Neutrophil (primary cell): ENCODE measurements at regions not wholly inside any gene's neighbourhood (a gene's known extent, or its start where the extent isn't known, plus 50 kb on each side); places are given as distances from the start of the nearest gene placed in this dataset.
A peak's percentile ranks its signal among the peaks of the same experiment; 100 is the strongest.
"Not testable (repeated sequence)": the region's sequence is repeated elsewhere in the genome, so short reads cannot be mapped to it uniquely, and the experiment has no call there.

ENCODE experiments used
- H3K27ac ChIP-seq: fragments of 200-600 bp; sonication (generic); 2 replicates; pipeline ENCODE4 v1.5.1; 2016; ENCODE audit warnings: mild to moderate bottlenecking, moderate library complexity
- H3K27me3 ChIP-seq: fragments of 200-600 bp; sonication (generic); 2 replicates; pipeline ENCODE4 v1.6.0; 2016; ENCODE audit warnings: mild to moderate bottlenecking
- H3K36me3 ChIP-seq: fragments of 200-600 bp; sonication (generic); 2 replicates; pipeline ENCODE4 v1.5.1; 2017
- H3K4me1 ChIP-seq, 2 experiments: fragments of 200-600 bp in 1 of 2; sonication (generic) in 1 of 2; 1 replicate in 1 of 2; 2 replicates in 1 of 2; pipeline versions ENCODE4 v1.5.1 to v1.6.1; 2013 to 2016; ENCODE audit warnings: low read depth in 1 of 2, low read length in 1 of 2, mild to moderate bottlenecking in 1 of 2, moderate library complexity in 1 of 2; ENCODE audit not compliant: control insufficient read depth in 1 of 2, insufficient read depth in 1 of 2
- H3K4me3 ChIP-seq, 2 experiments: fragments of 200-600 bp in 1 of 2; sonication (generic) in 1 of 2; 1 replicate in 1 of 2; 2 replicates in 1 of 2; pipeline ENCODE4 v1.5.1; 2013 to 2016; ENCODE audit warnings: low read depth in 1 of 2, low read length in 1 of 2, mild to moderate bottlenecking in 1 of 2, moderate library complexity in 1 of 2
- H3K9me3 ChIP-seq: fragments of 200-600 bp; sonication (generic); 2 replicates; pipeline ENCODE4 v1.5.1; 2016

DNA sequence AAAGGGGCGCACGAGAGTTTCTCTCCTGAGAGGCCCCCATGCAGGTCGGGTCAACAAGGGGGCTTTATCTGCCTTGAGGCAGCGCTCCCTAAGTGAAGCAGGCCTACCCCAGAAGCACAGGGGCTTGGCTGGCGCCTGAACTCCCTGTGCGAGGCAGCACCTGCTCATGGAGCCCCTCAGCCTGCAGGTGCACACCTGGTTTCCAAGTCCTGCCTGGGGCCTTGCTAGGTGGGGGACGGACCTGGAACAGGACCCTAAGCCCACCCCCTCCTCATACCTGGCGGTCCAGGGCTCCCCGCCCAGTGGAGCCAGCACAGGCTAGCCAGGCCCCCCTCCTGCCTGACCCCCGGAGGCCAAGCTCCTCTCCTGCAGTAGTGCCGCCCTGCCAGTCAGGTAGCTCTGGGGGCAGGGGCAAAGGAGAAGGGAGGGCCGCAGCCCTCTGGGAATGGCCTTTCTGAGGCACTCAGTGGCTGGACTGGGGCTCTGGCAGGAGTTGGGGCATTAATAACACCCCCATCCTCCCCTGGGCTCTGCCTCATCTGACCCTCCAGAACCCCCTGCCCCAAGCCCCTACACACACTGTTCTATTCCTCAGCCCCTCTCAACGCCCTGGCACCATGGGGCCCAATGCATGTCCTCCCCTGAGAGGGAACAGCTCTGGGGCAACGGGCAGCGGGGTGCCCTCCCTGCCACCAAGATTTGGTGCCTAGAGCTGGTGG lies 137.9 kb upstream of the PTPN20 start:
- not testable (repeated sequence) for H3K4me1 ChIP-seq, H3K4me3 ChIP-seq, H3K27me3 ChIP-seq, H3K27ac ChIP-seq, H3K36me3 ChIP-seq, H3K9me3 ChIP-seq

DNA sequence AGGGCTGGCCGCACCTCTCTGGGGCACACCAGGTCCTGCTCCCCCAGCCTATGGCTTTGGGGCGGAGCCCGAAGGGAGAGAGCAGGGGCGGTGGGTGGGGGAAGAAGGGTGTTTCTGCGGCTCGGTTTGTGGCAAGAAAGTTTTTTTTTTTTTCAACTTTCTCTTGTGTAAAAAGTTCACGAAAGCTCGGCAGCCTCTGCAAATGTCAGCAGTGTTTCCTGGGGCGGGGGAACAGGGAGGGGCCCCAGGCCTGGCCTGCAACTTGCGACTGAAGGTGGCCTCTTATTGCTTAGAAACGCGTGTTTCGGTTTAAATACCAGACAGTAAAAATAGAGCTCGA lies 137.4 kb upstream of the PTPN20 start:
- H3K36me3 ChIP-seq, H3K4me1 ChIP-seq, H3K4me3 ChIP-seq, H3K27ac ChIP-seq, H3K9me3 ChIP-seq, H3K27me3 ChIP-seq: not testable (repeated sequence)

DNA sequence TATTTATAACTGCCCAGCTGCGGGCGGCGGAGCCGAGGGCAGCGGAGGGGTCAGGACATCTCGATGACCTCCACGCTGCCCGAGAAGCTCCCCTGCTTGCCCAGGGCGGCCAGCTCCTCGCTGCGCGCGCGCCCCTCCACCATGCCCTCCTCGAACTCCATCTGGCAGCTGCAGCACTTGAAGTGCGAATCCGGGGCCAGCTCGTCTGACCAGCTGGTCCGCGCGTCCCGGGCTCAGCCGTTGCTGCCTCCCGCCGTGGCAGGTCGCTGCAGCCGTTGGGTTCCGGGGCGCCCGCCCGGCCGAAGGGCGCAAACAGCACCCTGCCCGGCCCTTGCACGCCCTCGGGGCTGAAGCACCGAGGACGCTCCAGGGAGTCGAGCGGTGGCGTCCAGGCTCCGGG lies 136.9 kb upstream of the PTPN20 start:
- H3K27ac ChIP-seq, H3K27me3 ChIP-seq, H3K4me1 ChIP-seq, H3K36me3 ChIP-seq, H3K4me3 ChIP-seq, H3K9me3 ChIP-seq: not testable (repeated sequence)

DNA sequence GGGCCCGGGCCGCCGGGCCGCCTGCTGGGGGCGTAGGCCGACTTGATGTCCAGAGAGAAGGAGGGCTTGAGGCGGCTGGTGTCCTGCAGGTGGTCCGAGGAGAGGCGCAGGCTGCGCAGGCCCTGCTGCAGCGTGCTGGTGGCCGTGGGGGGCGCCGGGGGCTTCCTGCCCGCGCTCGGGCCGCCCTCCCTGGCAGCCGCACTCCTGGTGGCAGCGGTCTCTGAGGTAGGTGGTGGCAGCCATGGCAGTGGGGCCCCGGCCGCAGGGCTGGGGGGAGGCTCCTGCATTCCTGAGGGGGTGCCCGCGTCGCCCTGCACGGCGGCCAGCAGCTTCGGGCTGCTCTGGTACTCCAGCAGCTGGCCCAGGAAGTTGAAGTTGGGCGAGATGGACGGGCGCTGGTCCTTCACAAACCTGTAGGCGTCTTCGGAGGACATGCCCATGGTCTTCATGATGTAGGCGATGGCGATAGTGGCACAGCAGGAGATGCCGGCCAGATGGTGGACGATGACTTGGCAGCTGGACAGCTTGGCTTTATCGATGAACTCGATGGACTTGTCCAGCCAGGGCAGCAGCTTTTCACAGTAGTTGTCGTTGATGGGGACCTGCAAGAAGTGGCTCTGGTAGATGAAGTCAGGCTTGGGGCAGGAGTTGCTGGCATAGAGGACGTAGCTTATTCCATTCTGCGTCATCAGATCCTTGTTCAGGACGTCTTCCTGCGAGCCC lies 136.1 kb upstream of the PTPN20 start:
- H3K27ac ChIP-seq, H3K4me1 ChIP-seq, H3K4me3 ChIP-seq, H3K9me3 ChIP-seq, H3K27me3 ChIP-seq, H3K36me3 ChIP-seq: not testable (repeated sequence)

DNA sequence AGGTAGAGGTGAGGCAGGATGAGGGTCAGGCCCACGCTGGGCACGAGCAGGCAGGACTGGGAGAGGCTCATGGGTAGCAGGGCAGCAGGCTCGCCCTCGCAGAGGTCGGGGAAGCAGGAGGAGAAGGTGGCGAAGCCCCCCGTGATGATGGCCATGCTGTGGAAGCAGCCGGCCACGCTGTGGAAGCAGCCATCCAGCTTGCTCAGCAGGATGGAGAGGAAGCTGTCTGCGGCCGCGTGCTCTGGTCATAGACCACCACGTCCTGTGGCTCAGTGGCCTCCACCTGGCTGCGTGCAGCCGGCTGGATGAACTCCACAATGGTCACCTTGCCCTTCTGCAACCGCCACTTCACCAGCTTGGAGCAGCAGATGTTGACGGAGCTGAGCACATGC lies 135.6 kb upstream of the PTPN20 start:
- not testable (repeated sequence) for H3K27ac ChIP-seq, H3K27me3 ChIP-seq, H3K36me3 ChIP-seq, H3K9me3 ChIP-seq, H3K4me3 ChIP-seq, H3K4me1 ChIP-seq

DNA sequence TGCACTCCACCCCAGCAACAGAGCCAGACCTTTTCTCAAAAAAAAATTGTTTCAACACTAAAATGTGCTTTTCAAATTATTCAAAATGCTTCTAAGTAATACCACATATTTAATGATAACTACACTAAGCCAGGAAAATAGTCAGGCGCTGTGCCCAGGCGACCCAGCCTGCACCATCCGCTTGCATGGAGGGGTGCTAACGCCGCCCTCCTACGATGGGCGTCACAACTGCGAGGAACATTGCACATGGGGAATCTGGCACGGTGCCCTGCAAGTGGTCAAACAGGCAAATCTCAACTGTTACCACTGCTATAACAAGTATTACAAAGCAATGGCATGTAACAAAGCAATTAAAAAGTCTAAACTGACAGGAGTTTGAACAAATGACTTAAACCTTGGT lies 131.7 kb upstream of the PTPN20 start:
- H3K4me3 ChIP-seq, H3K4me1 ChIP-seq, H3K36me3 ChIP-seq, H3K27ac ChIP-seq, H3K9me3 ChIP-seq, H3K27me3 ChIP-seq: not testable (repeated sequence)

DNA sequence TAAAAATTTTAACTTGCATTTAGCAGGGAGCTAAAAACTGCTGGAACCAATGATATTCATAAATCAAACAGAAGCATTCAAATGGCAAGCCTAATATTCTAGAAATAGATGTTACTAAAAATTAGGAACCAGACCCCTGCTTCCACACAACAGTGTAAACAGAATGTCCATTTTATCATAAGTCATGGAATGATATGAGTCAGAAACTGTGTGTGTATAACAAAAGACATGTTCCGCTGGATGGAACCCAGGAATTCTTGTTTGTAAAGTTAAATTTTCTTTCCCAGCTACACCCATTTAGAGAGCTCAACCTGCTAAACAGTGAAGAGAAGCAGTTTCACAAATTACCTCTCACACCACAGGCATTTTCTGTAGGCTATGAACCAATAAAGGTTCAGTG lies 131.1 kb upstream of the PTPN20 start:
- not testable (repeated sequence) for H3K27me3 ChIP-seq, H3K4me3 ChIP-seq, H3K36me3 ChIP-seq, H3K27ac ChIP-seq, H3K4me1 ChIP-seq, H3K9me3 ChIP-seq

DNA sequence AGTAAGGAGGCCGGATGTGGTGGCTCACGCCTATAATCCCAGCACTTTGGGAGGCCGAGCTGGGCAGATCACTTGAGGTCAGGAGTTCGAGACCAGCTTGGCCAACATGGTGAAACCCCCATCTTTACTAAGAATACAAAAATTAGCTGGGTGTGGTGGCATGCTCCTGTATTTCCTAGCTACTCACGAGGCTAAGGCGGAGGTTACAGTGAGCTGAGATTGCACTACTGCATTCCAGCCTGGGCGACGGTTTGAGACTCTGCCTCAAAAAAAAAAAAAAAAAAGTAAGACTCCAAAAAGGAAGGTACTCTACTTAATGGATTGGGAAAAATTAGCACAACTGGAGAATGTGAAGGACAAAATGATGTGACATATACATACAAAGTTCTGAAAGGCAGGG lies 130.2 kb upstream of the PTPN20 start:
- H3K4me1 ChIP-seq, H3K27me3 ChIP-seq, H3K4me3 ChIP-seq, H3K27ac ChIP-seq, H3K9me3 ChIP-seq, H3K36me3 ChIP-seq: not testable (repeated sequence)

DNA sequence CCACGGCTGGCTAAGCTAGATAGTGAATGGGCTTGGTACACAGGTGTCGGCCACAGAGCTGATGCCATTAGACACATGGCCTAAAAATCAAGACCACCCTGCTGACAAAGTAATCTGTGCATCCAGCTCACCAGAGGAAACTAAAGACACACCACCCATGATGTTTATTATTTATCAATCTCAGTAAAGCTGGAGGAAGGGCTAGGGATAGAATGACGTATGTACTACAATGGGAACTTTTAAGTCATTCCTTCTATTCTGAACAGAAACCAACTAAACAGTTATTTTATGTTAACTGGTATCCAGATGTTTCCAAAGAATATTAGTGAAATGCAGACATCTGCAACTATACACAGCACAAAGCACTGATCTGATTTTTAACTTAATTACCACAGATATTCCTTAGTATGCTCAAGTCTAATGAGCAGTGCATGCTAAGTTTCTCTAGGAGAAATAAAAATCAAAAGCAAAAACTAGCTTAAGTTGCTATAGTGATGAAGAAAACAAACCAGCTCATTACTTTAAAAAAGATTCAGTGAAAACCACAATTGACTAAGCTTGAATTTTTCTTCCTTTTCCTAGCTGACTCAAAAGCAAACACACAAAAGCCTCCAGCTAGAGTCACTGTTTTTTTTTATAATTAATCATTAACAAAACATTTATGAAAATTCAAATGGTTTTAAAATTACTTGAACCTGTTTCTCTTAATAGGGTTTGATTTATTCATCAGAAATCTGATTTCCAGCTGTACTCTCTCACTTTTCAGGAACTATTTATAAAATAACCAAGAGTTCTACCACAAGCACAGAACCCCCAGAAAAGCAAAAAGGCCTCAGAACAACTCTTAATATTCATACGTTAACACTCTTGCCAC lies 129.0 kb upstream of the PTPN20 start:
- H3K4me1 ChIP-seq, H3K4me3 ChIP-seq, H3K9me3 ChIP-seq, H3K27ac ChIP-seq, H3K36me3 ChIP-seq: not testable (repeated sequence)
- H3K27me3 ChIP-seq = peaks cover 13% of the 10 kb centered on the region

DNA sequence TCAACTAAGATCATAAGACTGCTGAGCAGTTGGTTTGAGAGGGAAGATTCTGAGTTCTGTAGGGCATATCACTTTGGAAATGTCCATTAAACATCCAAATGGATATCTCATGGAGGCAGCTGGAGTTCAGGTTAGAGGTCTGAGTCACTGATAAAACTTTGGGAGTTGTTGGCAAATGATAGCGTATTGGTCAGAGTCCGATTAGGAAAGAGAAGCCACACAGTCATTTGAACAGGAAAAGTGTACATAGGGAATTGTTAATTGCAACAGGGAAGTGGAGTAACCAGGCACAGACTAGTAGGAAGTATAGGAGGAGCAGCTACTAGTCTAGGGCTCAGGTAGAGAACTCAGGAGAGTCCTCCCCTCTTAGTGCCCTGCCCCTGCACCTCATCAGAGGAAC lies 126.6 kb upstream of the PTPN20 start:
- H3K4me1 ChIP-seq, H3K4me3 ChIP-seq, H3K36me3 ChIP-seq, H3K9me3 ChIP-seq, H3K27ac ChIP-seq: not testable (repeated sequence)
- H3K27me3 ChIP-seq = peaks cover 20% of the 10 kb centered on the region

DNA sequence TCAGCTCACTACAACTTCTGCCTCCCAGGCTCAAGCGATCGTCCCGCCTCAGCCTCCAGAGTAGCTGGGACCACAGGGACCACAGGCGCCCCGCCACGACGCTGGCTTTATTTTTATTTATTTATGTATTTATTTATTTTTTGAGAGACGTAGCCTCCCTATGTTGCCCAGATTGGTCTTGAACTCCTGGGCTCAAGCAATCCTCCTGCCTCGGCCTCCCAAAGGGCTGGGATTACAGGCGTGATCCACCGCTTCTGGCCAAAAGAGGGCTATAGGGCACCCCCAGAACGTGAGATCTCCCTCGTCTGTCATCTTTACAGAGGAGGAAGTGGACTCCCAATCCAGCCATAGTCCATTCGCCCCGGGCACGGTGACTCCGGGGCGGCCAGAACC lies 125.1 kb upstream of the PTPN20 start:
- not testable (repeated sequence) for H3K4me3 ChIP-seq, H3K4me1 ChIP-seq, H3K9me3 ChIP-seq, H3K36me3 ChIP-seq, H3K27ac ChIP-seq
- peaks cover 20% of the 10 kb centered on the region for H3K27me3 ChIP-seq

DNA sequence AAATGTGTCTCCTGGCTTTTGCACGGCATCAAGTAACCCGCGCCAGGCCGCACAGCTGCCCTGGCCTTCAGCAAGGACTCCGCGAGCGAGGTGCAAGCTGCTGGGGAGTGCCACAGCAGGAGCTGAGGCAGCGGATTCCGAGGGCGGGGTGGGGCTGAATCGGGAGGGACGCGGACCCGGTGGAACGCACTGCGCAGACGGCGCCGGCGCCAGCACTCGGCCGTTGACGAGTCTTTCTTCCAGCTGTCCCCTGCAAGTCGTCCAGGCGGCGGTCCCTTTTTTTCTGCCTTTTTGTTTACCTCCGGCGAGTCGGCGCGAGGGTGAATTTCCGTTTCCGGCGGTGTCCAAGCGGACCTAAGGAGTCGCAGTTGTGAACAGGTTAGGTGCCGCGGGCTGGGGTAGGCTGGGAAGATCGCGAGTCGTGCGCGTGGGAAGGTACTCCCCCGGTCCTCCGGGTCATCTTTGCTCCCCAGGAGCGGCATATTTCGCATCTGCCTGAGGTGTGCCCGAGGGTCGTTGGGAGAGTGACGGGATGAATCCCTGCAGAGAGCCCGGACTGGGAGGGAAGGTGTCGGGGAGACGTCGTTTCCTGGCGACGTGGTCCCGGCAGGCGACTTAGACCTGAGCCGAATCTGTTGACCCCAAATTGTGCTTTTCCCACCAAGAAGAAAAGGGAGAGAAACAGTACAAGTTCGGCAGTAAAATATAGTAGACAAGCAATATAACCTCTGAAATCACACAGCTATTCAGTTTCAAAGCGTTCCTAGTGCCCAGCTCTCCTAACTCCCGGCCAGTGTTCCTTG lies 124.5 kb upstream of the PTPN20 start:
- H3K4me1 ChIP-seq, H3K9me3 ChIP-seq, H3K27ac ChIP-seq, H3K36me3 ChIP-seq: not testable (repeated sequence)
- H3K27me3 ChIP-seq = peaks cover 20% of the 10 kb centered on the region
- H3K4me3 ChIP-seq = peak overlapping the region; percentile 49 to 55
